Transverse colon (tissue), 4 donors: ENCODE measurements at regions not wholly inside any gene's neighbourhood (a gene's known extent, or its start where the extent isn't known, plus 50 kb on each side); places are given as distances from the start of the nearest gene placed in this dataset.

Source experiments
- DNase-seq: peaks from one replicate; pipeline ENCODE4 v3.0.0-alpha.2; 2019
- H3K27ac ChIP-seq, 4 donors: fragments of 200-600 bp; sonication (generic); 2 replicates each; pipeline ENCODE4 v1.5.1; 2016 to 2018; ENCODE audit warnings: inconsistent platforms in 4 of 4
- H3K27me3 ChIP-seq: fragments of 200-600 bp; sonication (generic); 2 replicates; pipeline ENCODE4 v1.5.1; 2017; ENCODE audit warnings: inconsistent platforms
- H3K36me3 ChIP-seq, 4 donors: fragments of 200-600 bp; sonication (generic); 2 replicates each; pipeline ENCODE4 v1.5.1; 2017 to 2019; ENCODE audit warnings: inconsistent platforms in 4 of 4
- H3K4me1 ChIP-seq, 4 donors: fragments of 200-600 bp; sonication (generic); 2 replicates each; pipeline ENCODE4 v1.5.1; 2017 to 2020; ENCODE audit warnings: inconsistent platforms in 4 of 4
- H3K4me3 ChIP-seq, 4 donors: fragments of 200-600 bp; sonication (generic); 1 replicate in 1 of 4; 2 replicates in 3 of 4; pipeline versions ENCODE4 v1.5.1 to v1.6.1; 2017 to 2019; ENCODE audit warnings: inconsistent platforms in 4 of 4
- H3K9me3 ChIP-seq, 2 donors: fragments of 200-600 bp; sonication (generic); 2 replicates each; pipeline ENCODE4 v1.5.1; 2017 to 2019; ENCODE audit warnings: inconsistent platforms in 2 of 2
- CTCF ChIP-seq, 5 experiments: fragments of 200-600 bp in 3 of 5; fragments of 450-650 bp in 2 of 5; sonication (generic) in 3 of 5; IDR thresholded peaks; 1 replicate in 2 of 5; 2 replicates in 3 of 5; pipeline ENCODE4 v1.5.1; 2016 to 2017; ENCODE audit warnings: antibody characterized with exemption in 5 of 5, inconsistent platforms in 3 of 5, mild to moderate bottlenecking in 2 of 5, moderate library complexity in 1 of 5
- EP300 ChIP-seq: sonication (generic); formaldehyde crosslinking; IDR thresholded peaks from one replicate; pipeline ENCODE4 v1.6.1; 2017; ENCODE audit warnings: antibody characterized with exemption, low read depth
- POLR2A ChIP-seq: fragments of 450-650 bp; IDR thresholded peaks from one replicate; pipeline ENCODE4 v1.6.1; 2016; ENCODE audit warnings: antibody characterized with exemption, mild to moderate bottlenecking, moderate library complexity
- POLR2AphosphoS5 ChIP-seq, 3 donors: sonication (generic); formaldehyde crosslinking; IDR thresholded peaks; one replicate each; pipeline ENCODE4 v1.6.1; 2016; ENCODE audit warnings: antibody characterized with exemption in 3 of 3
- WGBS, 2 donors: methylation state at CpG; one replicate each; pipeline ENCODE4 v1.1.5; 2018; ENCODE audit warnings: low coverage in 1 of 2; 5-methylcytosine and 5-hydroxymethylcytosine counted together
- in situ Hi-C, 4 donors: fragments of 200-750 bp; cut with MboI; loops; one replicate each; pipeline versions ENCODE4 v1.15.0 to v1.15.1; 2017; ENCODE audit warnings: low sequenced_read_pairs in 3 of 4, low pct_ligation_motif_present in 1 of 4, low pct_unique_long_range_greater_than_20kb in 1 of 4
- intact Hi-C: fragments of 100-400 bp; cut with DNase I; formaldehyde crosslinking; loops from one replicate; pipeline ENCODE4 v1.15.1; 2023; ENCODE audit warnings: low total_unique reads

- no peak for TF ChIP-seq CTCF (IDR thresholded peaks at IDR 0.05)
- TF ChIP-seq EP300 = no peak
- TF ChIP-seq POLR2AphosphoS5 (IDR thresholded peaks at IDR 0.05) = no peak
- TF ChIP-seq POLR2A = no peak
- no peaks in the 10 kb centered on the region for H3K27me3 ChIP-seq
- H3K36me3 ChIP-seq = no peaks in the 10 kb centered on the region
- 48 to 71% methylated on average over 1 to 4 of the region's 4 CpGs for WGBS, 2 donors
- H3K9me3 ChIP-seq = no peaks in the 10 kb centered on the region
- H3K4me1 ChIP-seq = no peaks in the 10 kb centered on the region
- no peak overlapping the region for H3K4me3 ChIP-seq
- in situ Hi-C loops = no loop called here
- H3K27ac ChIP-seq = no peak overlapping the region
- DNase-seq = no peak
- intact Hi-C loops = no loop called here
These were observed 68.8 kb upstream of the NTRK2 start for GRCh38 chr9:84600739-84601138.

- intact Hi-C loops = loop anchor here (1.0 kb wide), 1 partner anchor 48 kb away; no protein-coding TSS in a partner anchor
- in situ Hi-C loops = no loop called here
- TF ChIP-seq CTCF (IDR thresholded peaks at IDR 0.05) (no peak), POLR2AphosphoS5 (IDR thresholded peaks at IDR 0.05) (no peak), POLR2A (no peak)
These were observed 65.3 kb upstream of the NTRK2 start for GRCh38 chr9:84604223-84604622.

GRCh38 chr9:84609779-84610178 is 59.8 kb upstream of the NTRK2 start:
- H3K4me3 ChIP-seq = no peak overlapping the region
- no peak overlapping the region for H3K27ac ChIP-seq
- intact Hi-C loops = no loop called here
- in situ Hi-C loops = no loop called here
- H3K36me3 ChIP-seq = no peaks in the 10 kb centered on the region
- TF ChIP-seq POLR2AphosphoS5 (IDR thresholded peaks at IDR 0.05) (no peak), CTCF (IDR thresholded peaks at IDR 0.05) (no peak)
- no peaks in the 10 kb centered on the region for H3K4me1 ChIP-seq
- no peaks in the 10 kb centered on the region for H3K9me3 ChIP-seq
- H3K27me3 ChIP-seq = no peaks in the 10 kb centered on the region
- no peak for DNase-seq

More at GRCh38 chr9:84604223-84604622, 65.3 kb upstream of the NTRK2 start:
- Histone ChIP-seq H3K9me3 (no peaks in the 10 kb centered on the region), H3K27ac (no peak overlapping the region), H3K4me3 (no peak overlapping the region), H3K4me1 (no peaks in the 10 kb centered on the region), H3K27me3 (no peaks in the 10 kb centered on the region), H3K36me3 (no peaks in the 10 kb centered on the region)
- DNase-seq = no peak

- WGBS, 2 donors = 56 to 63% methylated on average over 2 of the region's 2 CpGs
- TF ChIP-seq CTCF (IDR thresholded peaks at IDR 0.05) (no peak), POLR2A (no peak), EP300 (no peak), POLR2AphosphoS5 (IDR thresholded peaks at IDR 0.05) (no peak)
- in situ Hi-C loops = no loop called here
These were observed 56.1 kb upstream of the NTRK2 start for GRCh38 chr9:84613431-84613830.

More at GRCh38 chr9:84613431-84613830, 56.1 kb upstream of the NTRK2 start:
- no peaks in the 10 kb centered on the region for H3K27me3 ChIP-seq
- no peak for DNase-seq
- H3K27ac ChIP-seq = no peak overlapping the region
- H3K9me3 ChIP-seq = no peaks in the 10 kb centered on the region
- H3K4me1 ChIP-seq = no peaks in the 10 kb centered on the region
- intact Hi-C loops = no loop called here
- no peak overlapping the region for H3K4me3 ChIP-seq
- no peaks in the 10 kb centered on the region for H3K36me3 ChIP-seq
